ENCODE measurements at regions not wholly inside any gene's neighbourhood (a gene's known extent, or its start where the extent isn't known, plus 50 kb on each side); places are given as distances from the start of the nearest gene placed in this dataset.

- Histone ChIP-seq H3K4me1 (ENCODE audit: insufficient read depth, low read length) (no peaks in the 10 kb centered on the region), H3K4me3 (ENCODE audit: insufficient read depth, low read length) (no peak overlapping the region), H3K79me2 (ENCODE audit: insufficient read depth, low read length) (no peaks in the 10 kb centered on the region), H4K20me1 (ENCODE audit: insufficient read depth, low read length) (no peaks in the 10 kb centered on the region), H2AFZ (ENCODE audit: low read length) (no peak overlapping the region), H3K27ac (ENCODE audit: low read depth, low read length) (no peak overlapping the region), H3K4me2 (ENCODE audit: insufficient read depth, low read length) (no peak overlapping the region), H3K9me3 (ENCODE audit: low read depth, low read length) (no peaks in the 10 kb centered on the region), H3K36me3 (ENCODE audit: insufficient read depth, low read length) (no peaks in the 10 kb centered on the region), H3K27me3 (ENCODE audit: insufficient read depth, low read length) (no peaks in the 10 kb centered on the region)
- DNase-seq (ENCODE audit: insufficient read length, low spot score, missing footprints) = no peak
- TF ChIP-seq, protein P1, sequence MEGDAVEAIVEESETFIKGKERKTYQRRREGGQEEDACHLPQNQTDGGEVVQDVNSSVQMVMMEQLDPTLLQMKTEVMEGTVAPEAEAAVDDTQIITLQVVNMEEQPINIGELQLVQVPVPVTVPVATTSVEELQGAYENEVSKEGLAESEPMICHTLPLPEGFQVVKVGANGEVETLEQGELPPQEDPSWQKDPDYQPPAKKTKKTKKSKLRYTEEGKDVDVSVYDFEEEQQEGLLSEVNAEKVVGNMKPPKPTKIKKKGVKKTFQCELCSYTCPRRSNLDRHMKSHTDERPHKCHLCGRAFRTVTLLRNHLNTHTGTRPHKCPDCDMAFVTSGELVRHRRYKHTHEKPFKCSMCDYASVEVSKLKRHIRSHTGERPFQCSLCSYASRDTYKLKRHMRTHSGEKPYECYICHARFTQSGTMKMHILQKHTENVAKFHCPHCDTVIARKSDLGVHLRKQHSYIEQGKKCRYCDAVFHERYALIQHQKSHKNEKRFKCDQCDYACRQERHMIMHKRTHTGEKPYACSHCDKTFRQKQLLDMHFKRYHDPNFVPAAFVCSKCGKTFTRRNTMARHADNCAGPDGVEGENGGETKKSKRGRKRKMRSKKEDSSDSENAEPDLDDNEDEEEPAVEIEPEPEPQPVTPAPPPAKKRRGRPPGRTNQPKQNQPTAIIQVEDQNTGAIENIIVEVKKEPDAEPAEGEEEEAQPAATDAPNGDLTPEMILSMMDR (IDR thresholded peaks at IDR 0.05; ENCODE audit: extremely low read depth, low read depth, low read length) = no peak
Measured at GRCh38 chr1:196063952-196064351, 544.3 kb downstream of the KCNT2 start.

GRCh38 chr1:196063294-196063693, 544.9 kb downstream of the KCNT2 start:
- no peak overlapping the region for H3K27ac ChIP-seq (ENCODE audit: low read depth, low read length)
- TF ChIP-seq, protein P1 (IDR thresholded peaks at IDR 0.05; ENCODE audit: extremely low read depth, low read depth, low read length) = no peak
- H3K4me1 ChIP-seq (ENCODE audit: insufficient read depth, low read length) = no peaks in the 10 kb centered on the region
- DNase-seq (ENCODE audit: insufficient read length, low spot score, missing footprints) = no peak
- H3K79me2 ChIP-seq (ENCODE audit: insufficient read depth, low read length) = no peaks in the 10 kb centered on the region
- no peak overlapping the region for H3K4me3 ChIP-seq (ENCODE audit: insufficient read depth, low read length)
- H3K36me3 ChIP-seq (ENCODE audit: insufficient read depth, low read length) = no peaks in the 10 kb centered on the region
- H2AFZ ChIP-seq (ENCODE audit: low read length) = no peak overlapping the region
- no peaks in the 10 kb centered on the region for H3K27me3 ChIP-seq (ENCODE audit: insufficient read depth, low read length)
- no peaks in the 10 kb centered on the region for H4K20me1 ChIP-seq (ENCODE audit: insufficient read depth, low read length)
- H3K9me3 ChIP-seq (ENCODE audit: low read depth, low read length) = no peaks in the 10 kb centered on the region
- no peak overlapping the region for H3K4me2 ChIP-seq (ENCODE audit: insufficient read depth, low read length)

GRCh38 chr1:196060539-196060938, 547.7 kb downstream of the KCNT2 start:
- H3K4me3 ChIP-seq (ENCODE audit: insufficient read depth, low read length) = no peak overlapping the region
- H3K9me3 ChIP-seq (ENCODE audit: low read depth, low read length) = no peaks in the 10 kb centered on the region

DNA sequence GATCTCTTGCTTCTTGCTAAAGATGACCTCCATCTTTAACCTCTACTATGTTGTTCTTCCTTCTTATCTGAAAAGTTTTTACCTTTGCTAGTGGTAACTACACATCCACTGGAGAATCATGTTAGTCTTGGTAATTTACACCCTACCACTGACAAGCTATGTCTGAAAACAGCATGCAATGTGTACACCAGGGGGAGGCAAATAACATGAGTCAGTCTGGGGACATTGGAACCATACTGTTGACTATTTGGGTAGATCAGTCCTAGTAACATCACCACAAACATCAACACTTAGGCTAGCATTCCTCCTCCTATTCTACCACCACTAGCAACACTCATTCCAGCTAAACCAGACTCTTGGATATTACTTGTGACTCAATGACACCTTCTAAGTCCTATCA, 549.0 kb downstream of the KCNT2 start:
- H3K9me3 ChIP-seq (ENCODE audit: low read depth, low read length) = no peaks in the 10 kb centered on the region
- no peaks in the 10 kb centered on the region for H3K36me3 ChIP-seq (ENCODE audit: insufficient read depth, low read length)
- no peaks in the 10 kb centered on the region for H3K79me2 ChIP-seq (ENCODE audit: insufficient read depth, low read length)
- H3K4me1 ChIP-seq (ENCODE audit: insufficient read depth, low read length) = no peaks in the 10 kb centered on the region
- H3K27ac ChIP-seq (ENCODE audit: low read depth, low read length) = no peak overlapping the region
- no peak overlapping the region for H2AFZ ChIP-seq (ENCODE audit: low read length)
- H3K4me3 ChIP-seq (ENCODE audit: insufficient read depth, low read length) = no peak overlapping the region
- H3K27me3 ChIP-seq (ENCODE audit: insufficient read depth, low read length) = no peaks in the 10 kb centered on the region
- no peaks in the 10 kb centered on the region for H4K20me1 ChIP-seq (ENCODE audit: insufficient read depth, low read length)
- H3K4me2 ChIP-seq (ENCODE audit: insufficient read depth, low read length) = no peak overlapping the region
- TF ChIP-seq, protein P1 (IDR thresholded peaks at IDR 0.05; ENCODE audit: extremely low read depth, low read depth, low read length) = no peak
- DNase-seq (ENCODE audit: insufficient read length, low spot score, missing footprints) = no peak

More at GRCh38 chr1:196060539-196060938, 547.7 kb downstream of the KCNT2 start:
- no peaks in the 10 kb centered on the region for H3K79me2 ChIP-seq (ENCODE audit: insufficient read depth, low read length)
- no peak for DNase-seq (ENCODE audit: insufficient read length, low spot score, missing footprints)
- H2AFZ ChIP-seq (ENCODE audit: low read length) = no peak overlapping the region
- no peaks in the 10 kb centered on the region for H3K27me3 ChIP-seq (ENCODE audit: insufficient read depth, low read length)
- no peak overlapping the region for H3K27ac ChIP-seq (ENCODE audit: low read depth, low read length)
- H3K4me1 ChIP-seq (ENCODE audit: insufficient read depth, low read length) = no peaks in the 10 kb centered on the region
- TF ChIP-seq, protein P1 (IDR thresholded peaks at IDR 0.05; ENCODE audit: extremely low read depth, low read depth, low read length) = no peak
- no peaks in the 10 kb centered on the region for H3K36me3 ChIP-seq (ENCODE audit: insufficient read depth, low read length)
- H4K20me1 ChIP-seq (ENCODE audit: insufficient read depth, low read length) = no peaks in the 10 kb centered on the region
- no peak overlapping the region for H3K4me2 ChIP-seq (ENCODE audit: insufficient read depth, low read length)

Measured in osteoblast (primary cell).